Aorta (tissue), 5 donors: ENCODE measurements at regions not wholly inside any gene's neighbourhood (a gene's known extent, or its start where the extent isn't known, plus 50 kb on each side); places are given as distances from the start of the nearest gene placed in this dataset.

Source experiments
- ATAC-seq: fragments of 200-7000 bp; cut with Tn5 transposase; one replicate; pipeline ENCODE4 v1.9.1; 2022; ENCODE audit warnings: moderate library complexity; ENCODE audit not compliant: low FRiP score
- DNase-seq, 2 donors: peaks; one replicate each; pipeline ENCODE4 v3.0.0-alpha.2; 2020
- H3K27ac ChIP-seq, 2 donors: one replicate each; pipeline ENCODE4 v1.5.1; 2013; ENCODE audit warnings: low read length in 2 of 2, mild to moderate bottlenecking in 2 of 2, moderate library complexity in 2 of 2, control low read depth in 1 of 2, inconsistent platforms in 1 of 2, low read depth in 1 of 2
- H3K27me3 ChIP-seq, 2 donors: one replicate each; pipeline ENCODE4 v1.6.1; 2013; ENCODE audit warnings: control low read depth in 1 of 2, low read length in 1 of 2, mild to moderate bottlenecking in 1 of 2, moderate library complexity in 1 of 2; ENCODE audit not compliant: insufficient read depth in 2 of 2, control insufficient read depth in 1 of 2
- H3K36me3 ChIP-seq, 2 donors: one replicate each; pipeline ENCODE4 v1.6.1; 2013; ENCODE audit warnings: control low read depth in 1 of 2, low read length in 1 of 2, mild to moderate bottlenecking in 1 of 2; ENCODE audit not compliant: insufficient read depth in 2 of 2, control insufficient read depth in 1 of 2
- H3K4me1 ChIP-seq, 2 donors: one replicate each; pipeline ENCODE4 v1.6.1; 2013; ENCODE audit warnings: low read length in 2 of 2, control low read depth in 1 of 2, mild to moderate bottlenecking in 1 of 2, moderate library complexity in 1 of 2; ENCODE audit not compliant: insufficient read depth in 2 of 2, control insufficient read depth in 1 of 2
- H3K4me3 ChIP-seq, 2 donors: one replicate each; pipeline ENCODE4 v1.5.1; 2013; ENCODE audit warnings: low read length in 2 of 2, control low read depth in 1 of 2, mild to moderate bottlenecking in 1 of 2
- H3K9me3 ChIP-seq: one replicate; pipeline ENCODE4 v1.6.1; 2013; ENCODE audit warnings: mild to moderate bottlenecking, low read length; ENCODE audit not compliant: control insufficient read depth
- WGBS, 2 donors: extraction: QIAGEN DNeasy Blood & Tissue Kit; methylation state at CpG; one replicate each; pipeline ENCODE4 v1.1.7; 2013; 5-methylcytosine and 5-hydroxymethylcytosine counted together
- intact Hi-C, 2 donors: fragments of 100-400 bp; cut with DNase I; formaldehyde crosslinking; loops; one replicate each; pipeline versions ENCODE4 v1.14.2 to v1.15.0; 2022
- donor health status: healthy with polysubstance abuse.
- donor health status: Bipolar disorder and iron deficiency.
- donor health status: DM: no; HTN: no; CAD: no.
- donor health status: DM: no; HTN: no; CAD: no.
- donor health status: DM: yes; HTN: yes; CAD: no.

GRCh38 chr20:10982692-10983091, 308.9 kb upstream of the JAG1 start:
- peak overlapping the region in 1 of 2 donors; percentile 28 for H3K4me3 ChIP-seq
- ATAC-seq = peak; percentile 76

GRCh38 chr20:10984294-10984693, 310.5 kb upstream of the JAG1 start:
- Histone ChIP-seq H3K27ac (no peak overlapping the region), H3K36me3 (no peaks in the 10 kb centered on the region), H3K27me3 (no peaks in the 10 kb centered on the region), H3K4me3 (no peak overlapping the region), H3K9me3 (no peaks in the 10 kb centered on the region), H3K4me1 (peaks cover 8% of the 10 kb centered on the region in 2 donors)
- DNase-seq (peak in 1 of 2 donors; percentile 71), ATAC-seq (no peak)
- intact Hi-C loops = loop anchor here (5.0 kb wide), 2 partner anchors 57 to 307 kb away; no protein-coding TSS in a partner anchor
- WGBS, 2 donors = 61 to 74% methylated on average over 4 of the region's 4 CpGs

More at GRCh38 chr20:10982692-10983091, 308.9 kb upstream of the JAG1 start:
- Histone ChIP-seq H3K27ac (peak overlapping the region in 1 of 2 donors; percentile 14), H3K9me3 (no peaks in the 10 kb centered on the region), H3K27me3 (no peaks in the 10 kb centered on the region), H3K36me3 (no peaks in the 10 kb centered on the region), H3K4me1 (peaks cover 8% of the 10 kb centered on the region in 2 donors)
- intact Hi-C loops = loop anchor here (5.0 kb wide), 2 partner anchors 55 to 305 kb away; no protein-coding TSS in a partner anchor
- 3 to 9% methylated on average over 6 of the region's 6 CpGs for WGBS, 2 donors
- peak; percentile 77 to 78 for DNase-seq

DNA sequence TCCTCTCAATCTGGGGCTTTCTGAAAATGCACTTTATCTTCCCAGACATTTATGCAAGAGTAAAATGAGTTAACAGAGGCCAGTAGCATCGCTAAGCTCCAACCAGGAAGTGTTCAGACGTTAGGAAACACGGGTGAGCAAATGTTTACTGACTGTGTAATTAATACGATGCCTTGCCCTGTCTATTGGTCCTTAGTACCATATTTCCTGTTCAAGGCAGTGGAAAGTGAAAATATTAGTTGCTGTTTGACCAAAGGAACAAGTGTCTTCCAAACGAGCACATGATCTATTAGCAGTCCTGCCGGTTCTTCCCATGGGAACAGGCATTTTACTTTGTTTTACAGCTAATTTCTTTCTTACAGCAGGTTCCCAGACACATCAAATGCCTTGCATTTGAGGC, 311.1 kb upstream of the JAG1 start:
- ATAC-seq (no peak), DNase-seq (no peak)
- no peaks in the 10 kb centered on the region for H3K9me3 ChIP-seq
- H3K4me3 ChIP-seq = no peak overlapping the region
- peak overlapping the region in 1 of 2 donors; percentile 30 for H3K27ac ChIP-seq
- intact Hi-C loops = loop anchor here (5.0 kb wide), 2 partner anchors 58 to 308 kb away; no protein-coding TSS in a partner anchor
- H3K27me3 ChIP-seq = no peaks in the 10 kb centered on the region
- WGBS, 2 donors = 17 to 21% methylated on average over 6 of the region's 6 CpGs
- H3K4me1 ChIP-seq = peaks cover 8% of the 10 kb centered on the region in 2 donors
- H3K36me3 ChIP-seq = no peaks in the 10 kb centered on the region

GRCh38 chr20:10985536-10985935, 311.7 kb upstream of the JAG1 start:
- no peaks in the 10 kb centered on the region for H3K36me3 ChIP-seq
- H3K27ac ChIP-seq = no peak overlapping the region
- no peak for ATAC-seq
- intact Hi-C loops = no loop called here
- no peak for DNase-seq
- 0 to 3% methylated on average over 1 of the region's 1 CpG for WGBS, 2 donors
- no peaks in the 10 kb centered on the region for H3K9me3 ChIP-seq
- no peak overlapping the region for H3K4me3 ChIP-seq
- peaks cover 8% of the 10 kb centered on the region in 2 donors for H3K4me1 ChIP-seq
- H3K27me3 ChIP-seq = no peaks in the 10 kb centered on the region

GRCh38 chr20:10986586-10986985, 312.8 kb upstream of the JAG1 start:
- H3K4me1 ChIP-seq = peaks cover 7 to 8% of the 10 kb centered on the region in 2 donors
- no peak for DNase-seq
- 93 to 97% methylated on average over 5 of the region's 5 CpGs for WGBS, 2 donors
- ATAC-seq = no peak
- H3K9me3 ChIP-seq = no peaks in the 10 kb centered on the region
- H3K36me3 ChIP-seq = no peaks in the 10 kb centered on the region
- intact Hi-C loops = no loop called here
- no peaks in the 10 kb centered on the region for H3K27me3 ChIP-seq
- H3K4me3 ChIP-seq = no peak overlapping the region
- no peak overlapping the region for H3K27ac ChIP-seq

GRCh38 chr20:10987651-10988383, 314.0 kb upstream of the JAG1 start:
- Histone ChIP-seq H3K4me1 (peaks cover 5 to 8% of the 10 kb centered on the region in 2 donors), H3K27ac (no peak overlapping the region), H3K36me3 (no peaks in the 10 kb centered on the region), H3K4me3 (no peak overlapping the region), H3K9me3 (no peaks in the 10 kb centered on the region), H3K27me3 (no peaks in the 10 kb centered on the region)
- 71 to 82% methylated on average over 5 of the region's 5 CpGs for WGBS, 2 donors
- DNase-seq (no peak), ATAC-seq (no peak)
- intact Hi-C loops = no loop called here

- Histone ChIP-seq H3K9me3 (no peaks in the 10 kb centered on the region), H3K4me3 (no peak overlapping the region), H3K4me1 (peaks cover under 1% of the 10 kb centered on the region in 2 donors), H3K27ac (no peak overlapping the region), H3K27me3 (no peaks in the 10 kb centered on the region), H3K36me3 (no peaks in the 10 kb centered on the region)
- DNase-seq (no peak), ATAC-seq (no peak)
- intact Hi-C loops = no loop called here
- 92 to 94% methylated on average over 3 of the region's 3 CpGs for WGBS, 2 donors
Observed at GRCh38 chr20:10990625-10991382, 317.0 kb upstream of the JAG1 start.

GRCh38 chr20:10992731-10993130, 318.9 kb upstream of the JAG1 start:
- H3K9me3 ChIP-seq = no peaks in the 10 kb centered on the region
- H3K36me3 ChIP-seq = no peaks in the 10 kb centered on the region
- no peak for ATAC-seq
- intact Hi-C loops = no loop called here
- DNase-seq = no peak
- WGBS, 2 donors = 45 to 50% methylated on average over 6 of the region's 6 CpGs
- no peak overlapping the region for H3K4me3 ChIP-seq
- H3K4me1 ChIP-seq = no peaks in the 10 kb centered on the region
- H3K27ac ChIP-seq = no peak overlapping the region
- H3K27me3 ChIP-seq = no peaks in the 10 kb centered on the region
